ENCODE measurements at regions not wholly inside any gene's neighbourhood (a gene's known extent, or its start where the extent isn't known, plus 50 kb on each side); places are given as distances from the start of the nearest gene placed in this dataset.

GRCh38 chr16:25523183-25523582, 168.6 kb upstream of the HS3ST4 start:
- TF ChIP-seq, protein P1, sequence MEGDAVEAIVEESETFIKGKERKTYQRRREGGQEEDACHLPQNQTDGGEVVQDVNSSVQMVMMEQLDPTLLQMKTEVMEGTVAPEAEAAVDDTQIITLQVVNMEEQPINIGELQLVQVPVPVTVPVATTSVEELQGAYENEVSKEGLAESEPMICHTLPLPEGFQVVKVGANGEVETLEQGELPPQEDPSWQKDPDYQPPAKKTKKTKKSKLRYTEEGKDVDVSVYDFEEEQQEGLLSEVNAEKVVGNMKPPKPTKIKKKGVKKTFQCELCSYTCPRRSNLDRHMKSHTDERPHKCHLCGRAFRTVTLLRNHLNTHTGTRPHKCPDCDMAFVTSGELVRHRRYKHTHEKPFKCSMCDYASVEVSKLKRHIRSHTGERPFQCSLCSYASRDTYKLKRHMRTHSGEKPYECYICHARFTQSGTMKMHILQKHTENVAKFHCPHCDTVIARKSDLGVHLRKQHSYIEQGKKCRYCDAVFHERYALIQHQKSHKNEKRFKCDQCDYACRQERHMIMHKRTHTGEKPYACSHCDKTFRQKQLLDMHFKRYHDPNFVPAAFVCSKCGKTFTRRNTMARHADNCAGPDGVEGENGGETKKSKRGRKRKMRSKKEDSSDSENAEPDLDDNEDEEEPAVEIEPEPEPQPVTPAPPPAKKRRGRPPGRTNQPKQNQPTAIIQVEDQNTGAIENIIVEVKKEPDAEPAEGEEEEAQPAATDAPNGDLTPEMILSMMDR (IDR thresholded peaks at IDR 0.05; ENCODE audit: low read depth, low read length, poor library complexity, severe bottlenecking): no peak
- TF ChIP-seq EZH2phosphoT487 (IDR thresholded peaks at IDR 0.05; ENCODE audit: borderline replicate concordance, low read length): no peak

Measured in DOHH2 (cell line).